ENCODE measurements at regions not wholly inside any gene's neighbourhood (a gene's known extent, or its start where the extent isn't known, plus 50 kb on each side); places are given as distances from the start of the nearest gene placed in this dataset.

DNA sequence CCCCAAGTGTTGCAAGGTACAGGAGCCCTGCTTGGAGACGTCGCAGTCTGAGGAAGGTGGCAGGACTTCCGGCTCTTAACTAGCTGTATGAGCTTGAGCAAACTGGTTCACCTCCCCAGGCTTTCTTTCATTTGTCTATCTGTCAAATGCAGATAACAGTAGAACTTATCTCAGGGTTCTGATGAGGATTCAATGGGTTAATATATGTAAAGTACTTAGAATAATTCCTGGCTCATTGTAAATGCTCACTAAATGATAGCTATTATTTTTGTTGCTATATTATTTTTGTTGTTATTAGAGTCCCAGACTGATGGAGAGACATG is 108.5 kb upstream of the IPO9 start (continued):
- no peak for TF ChIP-seq CTCF (conservative IDR thresholded peaks at IDR 0.05; ENCODE audit: low read depth in 2 of 2)
- TF ChIP-seq CREB1 (CRISPR knock-in tag; IDR thresholded peaks at IDR 0.05; ENCODE audit: low read depth) = no peak

DNA sequence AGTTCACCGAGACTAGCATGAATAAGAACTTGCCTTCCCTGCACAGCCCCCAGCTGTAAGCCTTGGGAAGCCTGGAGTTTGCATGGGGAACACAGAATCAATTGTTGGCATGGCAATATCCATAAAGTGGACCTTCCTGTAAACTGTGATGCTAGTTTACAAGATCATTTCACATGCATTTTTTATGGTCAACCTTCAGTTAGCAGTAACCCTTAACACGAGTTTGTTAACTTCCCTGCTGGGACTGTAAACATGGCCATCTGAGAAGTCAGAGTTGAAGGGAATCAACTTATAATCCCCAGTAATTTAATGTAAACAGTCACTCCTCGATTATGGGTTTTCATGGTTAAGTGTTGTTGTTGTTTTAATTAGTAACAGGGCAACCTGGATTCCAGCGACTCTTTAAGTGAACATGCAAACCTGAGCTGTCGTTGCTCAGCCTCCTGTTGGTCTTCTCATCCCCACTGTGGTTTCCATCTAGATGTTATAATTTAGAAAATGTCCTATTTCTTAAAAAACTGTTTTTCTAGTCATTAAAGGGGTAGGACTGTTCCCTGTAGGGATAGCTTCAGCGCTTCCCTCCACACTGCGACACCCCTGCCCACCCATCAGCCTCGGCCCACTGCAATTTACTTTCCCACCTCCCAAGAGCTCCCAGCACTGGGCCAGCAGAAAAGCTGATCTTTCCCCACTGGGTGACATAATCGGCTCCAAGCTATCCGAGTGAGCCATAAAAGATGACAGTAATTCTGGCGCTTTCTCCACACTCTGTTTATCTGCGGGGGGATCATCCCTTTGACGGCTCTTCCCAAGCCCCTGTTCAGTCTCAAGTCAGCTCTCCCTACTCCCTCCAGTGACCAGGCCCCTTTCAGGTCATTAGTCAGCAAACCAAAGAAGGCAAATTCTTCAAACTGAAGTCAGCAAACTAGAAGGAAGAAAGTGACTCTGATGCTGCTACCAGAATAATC is 107.6 kb upstream of the IPO9 start:
- H3K4me2 ChIP-seq = no peak overlapping the region
- no peak overlapping the region for H2AFZ ChIP-seq
- H3K4me3 ChIP-seq = no peak overlapping the region
- H3K79me2 ChIP-seq (replicated peaks; ENCODE audit: insufficient read depth) = 0 out of 2 replicates have a peak, but pooled peaks cover 8% of the 10 kb centered on the region
- TF ChIP-seq ZNF331 (CRISPR knock-in tag; IDR thresholded peaks at IDR 0.05; ENCODE audit: low read depth) (no peak), CTCF (conservative IDR thresholded peaks at IDR 0.05; ENCODE audit: low read depth in 2 of 2) (no peak), JUNB (IDR thresholded peaks at IDR 0.05; ENCODE audit: unreplicated experiment) (no peak), ZNF462 (CRISPR knock-in tag; IDR thresholded peaks at IDR 0.05) (no peak), NANOG (IDR thresholded peaks at IDR 0.05; ENCODE audit: borderline replicate concordance) (no peak), REST (IDR thresholded peaks at IDR 0.05; ENCODE audit: unreplicated experiment) (no peak)
- H3K27me3 ChIP-seq (ENCODE audit: insufficient read depth) = no peaks in the 10 kb centered on the region
- no peaks in the 10 kb centered on the region for H3F3A ChIP-seq (replicated peaks; ENCODE audit: low read depth)
- ATAC-seq (no peak), DNase-seq (ENCODE audit: low spot score) (no peak)
- no peaks in the 10 kb centered on the region for H3K9me2 ChIP-seq (ENCODE audit: insufficient read depth)
- Mint-ChIP-seq H3K36me3 (ENCODE audit: low read depth) (peaks cover 15% of the 10 kb centered on the region), H3K9me3 (no peaks in the 10 kb centered on the region), H3K4me3 (no peak overlapping the region), H3K27me3 (ENCODE audit: insufficient read depth, low read depth, poor library complexity) (peaks cover under 1% of the 10 kb centered on the region), H3K27ac (no peak overlapping the region), H3K4me1 (peaks cover 36% of the 10 kb centered on the region)
- peaks cover 3% of the 10 kb centered on the region; the same call in 1 of the 2 replicates for H4K20me1 ChIP-seq (replicated peaks; ENCODE audit: insufficient read depth)
- H3K27ac ChIP-seq (ENCODE audit: low read depth) = no peak overlapping the region
- H3K36me3 ChIP-seq (ENCODE audit: insufficient read depth) = no peaks in the 10 kb centered on the region
- H3K4me1 ChIP-seq (ENCODE audit: insufficient read depth) = 0 out of 2 replicates have a peak, but pooled peaks cover 3% of the 10 kb centered on the region
